Testis (tissue), 2 donors: ENCODE measurements at regions not wholly inside any gene's neighbourhood (a gene's known extent, or its start where the extent isn't known, plus 50 kb on each side); places are given as distances from the start of the nearest gene placed in this dataset.
A peak's percentile ranks its signal among the peaks of the same experiment; 100 is the strongest.

Experiments
- DNase-seq: peaks from one replicate; pipeline ENCODE4 v3.0.0-alpha.2; 2019
- H3K27ac ChIP-seq, 2 donors: fragments of 200-600 bp; sonication (generic); one replicate each; pipeline ENCODE4 v1.5.1; 2019
- H3K27me3 ChIP-seq: fragments of 200-600 bp; sonication (generic); one replicate; pipeline ENCODE4 v1.5.1; 2019
- H3K36me3 ChIP-seq: fragments of 200-600 bp; sonication (generic); one replicate; pipeline ENCODE4 v1.5.1; 2017; ENCODE audit warnings: low read depth; ENCODE audit errors: missing control alignments
- H3K4me1 ChIP-seq: fragments of 200-600 bp; sonication (generic); one replicate; pipeline ENCODE4 v1.5.1; 2019
- H3K4me3 ChIP-seq, 2 donors: fragments of 200-600 bp; sonication (generic); one replicate each; pipeline ENCODE4 v1.5.1; 2017 to 2019
- H3K9me3 ChIP-seq: fragments of 200-600 bp; sonication (generic); one replicate; pipeline ENCODE4 v1.5.1; 2017
- CTCF ChIP-seq, 3 experiments: fragments of 450-650 bp in 2 of 3; fragments of 200-600 bp in 1 of 3; sonication (generic) in 1 of 3; IDR thresholded peaks; one replicate each; pipeline ENCODE4 v1.5.1; 2016 to 2019; ENCODE audit warnings: antibody characterized with exemption in 3 of 3, mild to moderate bottlenecking in 2 of 3, moderate library complexity in 1 of 3
- POLR2A ChIP-seq: fragments of 450-650 bp; IDR thresholded peaks from one replicate; pipeline ENCODE4 v1.6.1; 2017; ENCODE audit warnings: antibody characterized with exemption, mild to moderate bottlenecking, moderate library complexity
- WGBS, 2 donors: methylation state at CpG; one replicate each; pipeline ENCODE4 v1.1.5; 2018; 5-methylcytosine and 5-hydroxymethylcytosine counted together
- intact Hi-C: fragments of 100-400 bp; cut with DNase I; formaldehyde crosslinking; loops from one replicate; pipeline ENCODE4 v1.15.1; 2023; ENCODE audit warnings: low total_unique reads

- TF ChIP-seq POLR2A (no peak), CTCF (IDR thresholded peaks at IDR 0.05) (peak; percentile 19 to 61 (median 38))
- intact Hi-C loops: no loop called here
- H3K4me3 ChIP-seq: no peak overlapping the region
- no peaks in the 10 kb centered on the region for H3K36me3 ChIP-seq
- DNase-seq: peak; percentile 56
- no peaks in the 10 kb centered on the region for H3K9me3 ChIP-seq
- H3K27me3 ChIP-seq: no peaks in the 10 kb centered on the region
- WGBS, 2 donors: 27 to 28% methylated on average over 3 of the region's 3 CpGs
- H3K27ac ChIP-seq: no peak overlapping the region
- H3K4me1 ChIP-seq: no peaks in the 10 kb centered on the region
Measured at GRCh38 chr6:92810913-92811312, 608.4 kb downstream of the EPHA7 start.

DNA sequence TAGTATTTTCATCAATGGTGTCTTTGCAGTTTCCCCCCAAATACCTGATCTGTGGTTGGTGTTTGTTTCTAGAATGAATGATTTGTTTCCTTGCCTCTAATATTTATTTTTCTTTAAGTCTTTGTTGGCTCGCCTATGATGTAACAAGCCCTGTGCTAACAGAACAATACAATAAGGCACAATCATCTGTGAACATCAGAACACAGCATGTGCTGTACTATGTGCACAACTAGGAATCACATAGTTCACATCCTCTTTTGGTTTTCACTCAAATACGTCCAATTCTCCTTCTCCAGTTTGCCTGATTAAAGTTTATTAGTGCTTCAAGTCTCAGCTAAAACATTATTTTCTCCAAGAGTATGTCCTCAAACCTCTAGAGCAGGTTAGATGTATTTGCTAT lies 613.1 kb downstream of the EPHA7 start:
- 52 to 58% methylated on average over 2 of the region's 2 CpGs for WGBS, 2 donors
- H3K36me3 ChIP-seq: no peaks in the 10 kb centered on the region
- no peak overlapping the region for H3K27ac ChIP-seq
- no peaks in the 10 kb centered on the region for H3K27me3 ChIP-seq
- no peak for TF ChIP-seq CTCF (IDR thresholded peaks at IDR 0.05)
- TF ChIP-seq POLR2A: no peak
- intact Hi-C loops: no loop called here
- DNase-seq: no peak
- no peaks in the 10 kb centered on the region for H3K9me3 ChIP-seq
- H3K4me3 ChIP-seq: no peak overlapping the region
- H3K4me1 ChIP-seq: no peaks in the 10 kb centered on the region

- 93 to 94% methylated on average over 1 of the region's 1 CpG for WGBS, 2 donors
- no peak for DNase-seq
- no peaks in the 10 kb centered on the region for H3K9me3 ChIP-seq
- H3K4me1 ChIP-seq: no peaks in the 10 kb centered on the region
- no peak overlapping the region for H3K4me3 ChIP-seq
- no peaks in the 10 kb centered on the region for H3K27me3 ChIP-seq
- no peaks in the 10 kb centered on the region for H3K36me3 ChIP-seq
- no peak overlapping the region for H3K27ac ChIP-seq
- intact Hi-C loops: no loop called here
- TF ChIP-seq POLR2A: no peak
- no peak for TF ChIP-seq CTCF (IDR thresholded peaks at IDR 0.05)
Measured at GRCh38 chr6:92791403-92791802, 628.0 kb downstream of the EPHA7 start.

- TF ChIP-seq POLR2A (no peak), CTCF (IDR thresholded peaks at IDR 0.05) (no peak)
- no peak for DNase-seq
- intact Hi-C loops: no loop called here
Measured at GRCh38 chr6:92790381-92790780, 629.0 kb downstream of the EPHA7 start.

DNA sequence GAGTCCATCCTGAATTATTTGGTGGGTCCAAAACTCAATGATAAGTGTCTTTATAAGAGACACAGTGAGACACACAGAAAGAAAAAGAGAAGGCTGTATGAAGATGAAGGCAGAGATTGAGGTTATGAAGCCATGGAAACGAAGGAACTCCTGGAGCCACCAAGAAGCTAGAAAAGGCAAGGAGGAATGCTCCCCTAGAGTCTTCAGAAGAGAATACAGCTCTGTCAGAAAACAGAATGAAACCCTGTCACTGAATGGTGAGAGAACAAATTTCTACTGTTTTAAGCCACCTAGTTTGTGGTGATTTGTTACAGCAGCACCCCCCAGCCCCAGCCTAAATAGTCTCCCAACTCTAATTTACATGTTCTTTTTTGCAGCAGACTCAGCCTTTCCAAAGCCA lies 635.1 kb downstream of the EPHA7 start:
- TF ChIP-seq CTCF (IDR thresholded peaks at IDR 0.05): no peak
- TF ChIP-seq POLR2A: no peak
- Histone ChIP-seq H3K9me3 (no peaks in the 10 kb centered on the region), H3K27me3 (no peaks in the 10 kb centered on the region), H3K4me1 (no peaks in the 10 kb centered on the region), H3K36me3 (no peaks in the 10 kb centered on the region), H3K4me3 (no peak overlapping the region), H3K27ac (no peak overlapping the region)
- no peak for DNase-seq
- intact Hi-C loops: no loop called here
- 79 to 85% methylated on average over 1 of the region's 1 CpG for WGBS, 2 donors

More at GRCh38 chr6:92790381-92790780, 629.0 kb downstream of the EPHA7 start:
- no peaks in the 10 kb centered on the region for H3K27me3 ChIP-seq
- 63 to 71% methylated on average over 3 of the region's 3 CpGs for WGBS, 2 donors
- no peak overlapping the region for H3K4me3 ChIP-seq
- H3K9me3 ChIP-seq: no peaks in the 10 kb centered on the region
- H3K4me1 ChIP-seq: no peaks in the 10 kb centered on the region
- H3K27ac ChIP-seq: no peak overlapping the region
- no peaks in the 10 kb centered on the region for H3K36me3 ChIP-seq
